HUES64 (cell line): ENCODE measurements at regions not wholly inside any gene's neighbourhood (a gene's known extent, or its start where the extent isn't known, plus 50 kb on each side); places are given as distances from the start of the nearest gene placed in this dataset.
A peak's percentile ranks its signal among the peaks of the same experiment; 100 is the strongest.

ENCODE experiments used
- H3K27ac ChIP-seq: 2 replicates; pipeline ENCODE4 v1.7.0; 2013; ENCODE audit warnings: low read depth, low read length, inconsistent platforms
- H3K27me3 ChIP-seq: 2 replicates; pipeline ENCODE4 v1.6.1; 2013; ENCODE audit warnings: mild to moderate bottlenecking, low read length; ENCODE audit not compliant: insufficient read depth
- H3K36me3 ChIP-seq: 2 replicates; pipeline ENCODE4 v1.6.1; 2013; ENCODE audit warnings: mild to moderate bottlenecking, low read length; ENCODE audit not compliant: insufficient read depth
- H3K4me1 ChIP-seq: 2 replicates; pipeline ENCODE4 v1.6.1; 2013; ENCODE audit warnings: mild to moderate bottlenecking, low read length, moderate library complexity; ENCODE audit not compliant: insufficient read depth
- H3K4me3 ChIP-seq: 2 replicates; pipeline ENCODE4 v1.5.1; 2013; ENCODE audit warnings: mild to moderate bottlenecking, low read length, moderate library complexity
- H3K9ac ChIP-seq: 2 replicates; pipeline ENCODE4 v1.6.1; 2013; ENCODE audit warnings: mild to moderate bottlenecking, low read depth, low read length
- H3K9me3 ChIP-seq: 2 replicates; pipeline ENCODE4 v1.6.1; 2013; ENCODE audit warnings: low read depth, low read length; ENCODE audit not compliant: insufficient read depth
- WGBS: fragments of 150-250, 120-280 bp; methylation state at CpG from one replicate; pipeline ENCODE4 v1.1.7; 2013; ENCODE audit warnings: missing lambda C conversion rate; 5-methylcytosine and 5-hydroxymethylcytosine counted together

- 94% methylated on average over 2 of the region's 2 CpGs for WGBS
- no peak overlapping the region for H3K9ac ChIP-seq
- no peaks in the 10 kb centered on the region for H3K9me3 ChIP-seq
- H3K27ac ChIP-seq: no peak overlapping the region
- no peaks in the 10 kb centered on the region for H3K4me1 ChIP-seq
- H3K27me3 ChIP-seq: no peaks in the 10 kb centered on the region
- no peak overlapping the region for H3K4me3 ChIP-seq
- no peaks in the 10 kb centered on the region for H3K36me3 ChIP-seq
Measured at GRCh38 chr3:159540882-159541495, 447.6 kb upstream of the IL12A start.

GRCh38 chr3:159548675-159549335 lies 439.8 kb upstream of the IL12A start:
- Histone ChIP-seq H3K27ac (no peak overlapping the region), H3K9me3 (no peaks in the 10 kb centered on the region), H3K36me3 (no peaks in the 10 kb centered on the region), H3K27me3 (no peaks in the 10 kb centered on the region), H3K4me3 (no peak overlapping the region), H3K9ac (no peak overlapping the region), H3K4me1 (no peaks in the 10 kb centered on the region)
- 100% methylated on average over 2 of the region's 3 CpGs for whole genome bisulfite sequencing

GRCh38 chr3:159555205-159555604 lies 433.4 kb upstream of the IL12A start:
- H3K4me3 ChIP-seq: no peak overlapping the region
- H3K27ac ChIP-seq: no peak overlapping the region
- H3K9me3 ChIP-seq: no peaks in the 10 kb centered on the region
- peaks cover 28% of the 10 kb centered on the region for H3K27me3 ChIP-seq
- no peak overlapping the region for H3K9ac ChIP-seq
- no peaks in the 10 kb centered on the region for H3K36me3 ChIP-seq
- H3K4me1 ChIP-seq: peaks cover 7% of the 10 kb centered on the region

GRCh38 chr3:159559771-159560170 lies 428.9 kb upstream of the IL12A start:
- WGBS: no CpG with 5 or more reads among the region's 1 CpG
- Histone ChIP-seq H3K9me3 (no peaks in the 10 kb centered on the region), H3K4me3 (no peak overlapping the region), H3K36me3 (no peaks in the 10 kb centered on the region), H3K4me1 (peaks cover 29% of the 10 kb centered on the region), H3K27ac (no peak overlapping the region), H3K9ac (no peak overlapping the region), H3K27me3 (peaks cover 25% of the 10 kb centered on the region)

- 40% methylated on average over 8 of the region's 8 CpGs for WGBS
- Histone ChIP-seq H3K36me3 (no peaks in the 10 kb centered on the region), H3K4me1 (peaks cover 29% of the 10 kb centered on the region), H3K9me3 (no peaks in the 10 kb centered on the region), H3K4me3 (peak overlapping the region; percentile 6; the same call in 1 of the 2 replicates), H3K27me3 (peaks cover 25% of the 10 kb centered on the region), H3K9ac (peak overlapping the region; percentile 4; the same call in 1 of the 2 replicates), H3K27ac (peak overlapping the region; percentile 22; the same call in 1 of the 2 replicates)
Measured at GRCh38 chr3:159560214-159560979, 428.2 kb upstream of the IL12A start.

GRCh38 chr3:159565313-159565712 lies 423.3 kb upstream of the IL12A start:
- H3K27ac ChIP-seq: no peak overlapping the region
- WGBS: 83% methylated on average over 1 of the region's 1 CpG
- H3K27me3 ChIP-seq: no peaks in the 10 kb centered on the region; the same call in 1 of the 2 replicates
- H3K4me3 ChIP-seq: no peak overlapping the region
- peaks cover 22% of the 10 kb centered on the region for H3K4me1 ChIP-seq
- H3K9ac ChIP-seq: no peak overlapping the region
- no peaks in the 10 kb centered on the region for H3K36me3 ChIP-seq
- H3K9me3 ChIP-seq: no peaks in the 10 kb centered on the region

- Histone ChIP-seq H3K4me3 (no peak overlapping the region), H3K27ac (no peak overlapping the region), H3K4me1 (peaks cover 3% of the 10 kb centered on the region; the same call in 1 of the 2 replicates), H3K27me3 (no peaks in the 10 kb centered on the region), H3K36me3 (no peaks in the 10 kb centered on the region), H3K9ac (no peak overlapping the region), H3K9me3 (no peaks in the 10 kb centered on the region)
- WGBS: 91% methylated on average over 3 of the region's 3 CpGs
Measured at GRCh38 chr3:159583662-159584061, 405.0 kb upstream of the IL12A start.

- 94% methylated on average over 2 of the region's 3 CpGs for WGBS
Measured at GRCh38 chr3:159584421-159584820, 404.2 kb upstream of the IL12A start.

GRCh38 chr3:159586571-159587202 lies 401.9 kb upstream of the IL12A start:
- H3K4me3 ChIP-seq: no peak overlapping the region
- H3K9ac ChIP-seq: no peak overlapping the region
- H3K4me1 ChIP-seq: peaks cover 3% of the 10 kb centered on the region; the same call in 1 of the 2 replicates
- H3K27ac ChIP-seq: no peak overlapping the region
- 55% methylated on average over 5 of the region's 5 CpGs for WGBS
- H3K27me3 ChIP-seq: no peaks in the 10 kb centered on the region
- no peaks in the 10 kb centered on the region for H3K9me3 ChIP-seq
- H3K36me3 ChIP-seq: no peaks in the 10 kb centered on the region

More at GRCh38 chr3:159584421-159584820, 404.2 kb upstream of the IL12A start:
- H3K27me3 ChIP-seq: no peaks in the 10 kb centered on the region
- no peaks in the 10 kb centered on the region for H3K9me3 ChIP-seq
- no peak overlapping the region for H3K9ac ChIP-seq
- H3K4me3 ChIP-seq: no peak overlapping the region
- H3K4me1 ChIP-seq: peaks cover 3% of the 10 kb centered on the region; the same call in 1 of the 2 replicates
- H3K27ac ChIP-seq: no peak overlapping the region
- H3K36me3 ChIP-seq: no peaks in the 10 kb centered on the region

- 85% methylated on average over 3 of the region's 3 CpGs for WGBS
- Histone ChIP-seq H3K9ac (no peak overlapping the region), H3K36me3 (no peaks in the 10 kb centered on the region), H3K4me3 (no peak overlapping the region), H3K27me3 (no peaks in the 10 kb centered on the region), H3K9me3 (no peaks in the 10 kb centered on the region), H3K27ac (no peak overlapping the region), H3K4me1 (no peaks in the 10 kb centered on the region)
Measured at GRCh38 chr3:159593927-159594605, 394.6 kb upstream of the IL12A start.
